ENCODE measurements at regions not wholly inside any gene's neighbourhood (a gene's known extent, or its start where the extent isn't known, plus 50 kb on each side); places are given as distances from the start of the nearest gene placed in this dataset.

GRCh38 chr15:77540312-77541060 is 92.2 kb downstream of the LINGO1 start:
- DNase-seq: no peak

GRCh38 chr15:77538793-77539497 is 93.8 kb downstream of the LINGO1 start:
- no peak for DNase-seq

GRCh38 chr15:77538027-77538451 is 94.7 kb downstream of the LINGO1 start:
- DNase-seq: no peak

DNA sequence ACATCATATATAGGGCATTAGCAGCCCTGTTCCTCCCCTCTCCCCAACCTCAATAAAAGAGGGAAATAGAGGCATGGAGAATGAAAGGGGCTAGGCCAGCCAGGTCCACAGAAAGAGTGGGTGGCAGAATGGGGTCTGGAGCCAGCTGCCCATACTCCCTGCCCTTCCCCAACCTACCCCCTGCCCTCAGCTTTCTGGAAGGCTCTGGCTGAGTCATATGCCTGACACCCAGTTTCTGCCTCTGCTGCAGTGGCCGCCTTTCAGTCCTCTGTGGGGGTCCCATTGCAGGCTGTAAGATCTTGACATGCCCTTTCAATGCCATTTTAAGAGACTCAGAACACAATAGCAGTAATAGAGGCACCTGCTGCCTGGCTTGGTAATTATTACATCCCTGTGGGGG is 95.7 kb downstream of the LINGO1 start:
- no peak for DNase-seq

GRCh38 chr15:77535845-77536244 is 96.9 kb downstream of the LINGO1 start:
- DNase-seq: no peak

Measured in hindlimb muscle (tissue), 1 donor.